SK-N-SH (cell line): ENCODE measurements at regions not wholly inside any gene's neighbourhood (a gene's known extent, or its start where the extent isn't known, plus 50 kb on each side); places are given as distances from the start of the nearest gene placed in this dataset.

Experiments used
- CHD2 ChIP-seq: fragments of 150-350 bp; IDR thresholded peaks from 2 replicates; pipeline ENCODE4 v1.6.1; 2018; ENCODE audit warnings: low read length; ENCODE audit not compliant: partially characterized antibody
- CTCF ChIP-seq: fragments of 200-600 bp; sonication (generic); IDR thresholded peaks from 2 replicates; pipeline ENCODE4 v1.6.1; 2017; ENCODE audit warnings: antibody characterized with exemption, mild to moderate bottlenecking, moderate library complexity
- EP300 ChIP-seq, 2 experiments: IDR thresholded peaks; 2 replicates each; pipeline versions ENCODE4 v1.4.0 to v1.6.1; 2012; ENCODE audit warnings: borderline replicate concordance in 1 of 2, low read depth in 1 of 2, low read length in 1 of 2
- MAX ChIP-seq: IDR thresholded peaks from 2 replicates; pipeline ENCODE4 v1.4.0; 2012; ENCODE audit warnings: low read depth
- MXI1 ChIP-seq: IDR thresholded peaks from 2 replicates; pipeline ENCODE4 v1.6.1; 2012; ENCODE audit warnings: mild to moderate bottlenecking, low read depth, low read length, improper control_type of control experiment
- POLR2AphosphoS5 ChIP-seq: IDR thresholded peaks from 2 replicates; pipeline ENCODE4 v1.6.1; 2012; ENCODE audit warnings: low read depth, low read length
- RFX5 ChIP-seq: IDR thresholded peaks from 2 replicates; pipeline ENCODE4 v1.6.1; 2012; ENCODE audit warnings: mild to moderate bottlenecking, improper control_type of control experiment, low read length
- RXRA ChIP-seq: IDR thresholded peaks from 2 replicates; pipeline ENCODE4 v1.4.0; 2012; ENCODE audit warnings: low read depth, mild to moderate bottlenecking, borderline replicate concordance
- YY1 ChIP-seq: IDR thresholded peaks from 2 replicates; pipeline ENCODE4 v1.4.0; 2012; ENCODE audit warnings: low read depth, mild to moderate bottlenecking

DNA sequence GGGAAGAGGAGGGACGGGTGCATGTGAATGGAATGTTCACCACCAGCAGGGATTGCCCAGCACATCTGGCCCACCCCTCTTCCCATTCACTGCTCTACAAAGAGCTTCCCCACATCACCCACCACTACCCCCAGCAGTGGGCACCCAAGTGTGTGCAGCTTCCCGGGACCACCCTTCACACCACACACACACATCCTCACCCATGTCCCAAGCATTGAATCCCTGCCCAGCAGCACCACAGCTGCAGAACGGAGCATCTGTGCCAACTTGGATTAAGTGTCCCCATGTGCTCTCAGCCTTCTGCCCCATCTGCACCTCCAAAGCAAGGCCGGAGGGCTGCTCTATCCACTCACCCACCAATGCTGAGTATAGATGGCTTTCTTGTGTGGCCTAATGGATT lies 141.4 kb downstream of the PSMG1 start:
- TF ChIP-seq EP300 (IDR thresholded peaks at IDR 0.05; ENCODE audit: borderline replicate concordance in 1 of 2, low read depth in 1 of 2, low read length in 1 of 2) (no peak), CTCF (no peak), POLR2AphosphoS5 (no peak), RXRA (no peak), CHD2 (no peak), YY1 (no peak), MAX (no peak), MXI1 (no peak), RFX5 (no peak)
